ENCODE measurements at regions not wholly inside any gene's neighbourhood (a gene's known extent, or its start where the extent isn't known, plus 50 kb on each side); places are given as distances from the start of the nearest gene placed in this dataset.
"Not testable (repeated sequence)": the region's sequence is repeated elsewhere in the genome, so short reads cannot be mapped to it uniquely, and the experiment has no call there.

DNA sequence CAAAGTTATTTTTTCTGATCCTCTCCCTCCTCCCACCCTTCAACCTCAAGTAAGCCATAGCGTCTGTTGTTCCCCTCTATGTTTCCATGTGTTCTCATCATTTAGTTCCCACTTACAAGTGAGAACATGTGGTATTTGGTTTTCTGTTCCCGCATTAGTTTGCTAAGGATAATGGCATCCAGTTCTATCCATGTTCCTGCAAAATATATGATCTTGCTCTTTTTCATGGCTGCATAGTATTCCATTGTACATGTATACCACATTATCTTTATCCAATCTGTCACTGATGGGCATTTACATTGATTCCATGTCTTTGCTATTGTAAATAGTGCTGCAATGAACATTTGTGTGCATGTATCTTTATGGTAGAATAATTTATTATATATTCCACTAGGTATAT lies 252.0 kb upstream of the ACVR2A start:
- TF ChIP-seq POLR2AphosphoS5, POLR2A (IDR thresholded peaks at IDR 0.05): not testable (repeated sequence)
- TF ChIP-seq, protein P1, sequence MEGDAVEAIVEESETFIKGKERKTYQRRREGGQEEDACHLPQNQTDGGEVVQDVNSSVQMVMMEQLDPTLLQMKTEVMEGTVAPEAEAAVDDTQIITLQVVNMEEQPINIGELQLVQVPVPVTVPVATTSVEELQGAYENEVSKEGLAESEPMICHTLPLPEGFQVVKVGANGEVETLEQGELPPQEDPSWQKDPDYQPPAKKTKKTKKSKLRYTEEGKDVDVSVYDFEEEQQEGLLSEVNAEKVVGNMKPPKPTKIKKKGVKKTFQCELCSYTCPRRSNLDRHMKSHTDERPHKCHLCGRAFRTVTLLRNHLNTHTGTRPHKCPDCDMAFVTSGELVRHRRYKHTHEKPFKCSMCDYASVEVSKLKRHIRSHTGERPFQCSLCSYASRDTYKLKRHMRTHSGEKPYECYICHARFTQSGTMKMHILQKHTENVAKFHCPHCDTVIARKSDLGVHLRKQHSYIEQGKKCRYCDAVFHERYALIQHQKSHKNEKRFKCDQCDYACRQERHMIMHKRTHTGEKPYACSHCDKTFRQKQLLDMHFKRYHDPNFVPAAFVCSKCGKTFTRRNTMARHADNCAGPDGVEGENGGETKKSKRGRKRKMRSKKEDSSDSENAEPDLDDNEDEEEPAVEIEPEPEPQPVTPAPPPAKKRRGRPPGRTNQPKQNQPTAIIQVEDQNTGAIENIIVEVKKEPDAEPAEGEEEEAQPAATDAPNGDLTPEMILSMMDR (IDR thresholded peaks at IDR 0.05): not testable (repeated sequence)

Data from suprapubic skin (tissue), 4 donors.